Heart right ventricle (tissue), 16 donors: ENCODE measurements at regions not wholly inside any gene's neighbourhood (a gene's known extent, or its start where the extent isn't known, plus 50 kb on each side); places are given as distances from the start of the nearest gene placed in this dataset.

Experiments used
- ATAC-seq, 8 donors: fragments of 200-7000 bp; cut with Tn5 transposase; one replicate each; pipeline ENCODE4 v1.9.1; 2020; ENCODE audit warnings: mild to moderate bottlenecking in 8 of 8, moderate library complexity in 8 of 8, moderate number of reproducible peaks in 1 of 8
- DNase-seq, 2 donors: peaks; one replicate each; pipeline ENCODE4 v3.0.0-alpha.2; 2020
- H3K27ac ChIP-seq, 10 donors: fragments of 200-600 bp; sonication (generic) in 2 of 10; one replicate each; pipeline versions ENCODE4 v1.5.0 to v1.8.0; 2020 to 2022; ENCODE audit warnings: mild to moderate bottlenecking in 3 of 10
- H3K27me3 ChIP-seq, 7 donors: fragments of 200-600 bp; one replicate each; pipeline ENCODE4 v1.8.0; 2021 to 2022; ENCODE audit warnings: mild to moderate bottlenecking in 2 of 7
- H3K36me3 ChIP-seq, 9 donors: fragments of 200-600 bp; sonication (generic) in 1 of 9; one replicate each; pipeline versions ENCODE4 v1.5.0 to v1.8.0; 2020 to 2022; ENCODE audit warnings: mild to moderate bottlenecking in 2 of 9
- H3K4me1 ChIP-seq, 9 donors: fragments of 200-600 bp; sonication (generic) in 1 of 9; one replicate each; pipeline versions ENCODE4 v1.5.0 to v1.8.0; 2020 to 2022; ENCODE audit warnings: mild to moderate bottlenecking in 4 of 9
- H3K4me3 ChIP-seq, 10 donors: fragments of 200-600 bp; sonication (generic) in 2 of 10; one replicate each; pipeline versions ENCODE4 v1.5.0 to v1.8.0; 2020 to 2022; ENCODE audit warnings: mild to moderate bottlenecking in 7 of 10, moderate library complexity in 2 of 10
- H3K9me3 ChIP-seq, 11 donors: fragments of 200-600 bp in 10 of 11; sonication (generic) in 2 of 11; one replicate each; pipeline versions ENCODE4 v1.5.0 to v1.8.0; 2013 to 2022; ENCODE audit warnings: mild to moderate bottlenecking in 2 of 11, control low read depth in 1 of 11, moderate library complexity in 1 of 11
- CTCF ChIP-seq, 9 donors: fragments of 200-600 bp; sonication (generic) in 2 of 9; IDR thresholded peaks; one replicate each; pipeline versions ENCODE4 v1.5.0 to v1.8.0; 2021 to 2022; ENCODE audit warnings: antibody characterized with exemption in 9 of 9, mild to moderate bottlenecking in 5 of 9, moderate library complexity in 1 of 9
- WGBS, 2 donors: extraction: QIAGEN DNeasy Blood & Tissue Kit; methylation state at CpG; one replicate each; pipeline ENCODE4 v1.1.7; 2013; ENCODE audit warnings: inconsistent platforms in 1 of 2; 5-methylcytosine and 5-hydroxymethylcytosine counted together
- intact Hi-C, 10 donors: fragments of 100-400 bp; cut with DNase I; formaldehyde crosslinking; loops; one replicate each; pipeline versions ENCODE4 v1.11.1 to v1.14.2; 2022
- donor health status: Arrhythmogenic right ventricular cardiomyopathy.
- donor health status: ischemic (EF 13 %, LVEDD 7.1; RV severe dilation, severe dysfunction).
- donor health status: healthy with polysubstance abuse.
- donor health status: DM: no; HTN: yes; CAD: no.
- donor health status: DM: no; HTN: no; CAD: no.
- donor health status: ischemic (EF 25% LVEDD 6.9; RV normal size, moderate dysfunction).
- donor health status: ischemic (EF 25% LVEDD 5.7; RV mildly dilated, moderate dysfunction).
- donor health status: healthy.
- donor health status: DM: yes; HTN: yes; CAD: no.
- donor health status: Ischemic cardiomyopathy.
- donor health status: ischemic (EF 35%, LVEDD 5.7; RV mildly dilated, moderate dysfunction).
- donor health status: nonischemic (EF 11% LVEDD 7.7; RV severe dilation, severe dysfunction).
- donor health status: DM: yes; HTN: yes; CAD: no.
- donor health status: PGD.
- donor health status: ischemic (EF 29% LVEDD 5.4; RV normal size, mild dysfunction).
- donor health status: nonischemic (EF 23%, LVEDD 6.1; RV moderate dilation, normal function).

- H3K36me3 ChIP-seq, result no peaks in the 10 kb centered on the region
- H3K9me3 ChIP-seq, result peaks cover 0 to 29% (median 0%) of the 10 kb centered on the region in 11 donors
- intact Hi-C loops, result no loop called here
- DNase-seq, result no peak
- peaks cover 0 to 4% (median 0%) of the 10 kb centered on the region in 7 donors for H3K27me3 ChIP-seq
- no peak overlapping the region for H3K4me3 ChIP-seq
- 67 to 68% methylated on average over 2 of the region's 2 CpGs for WGBS, 2 donors
- H3K4me1 ChIP-seq, result peaks cover 0 to 21% (median 6%) of the 10 kb centered on the region in 9 donors
- no peak overlapping the region for H3K27ac ChIP-seq
- no peak for TF ChIP-seq CTCF (IDR thresholded peaks at IDR 0.05)
- no peak for ATAC-seq
Measured at GRCh38 chr2:240280621-240281020, 140.2 kb upstream of the OTOS start.

GRCh38 chr2:240284503-240285259 is 144.2 kb upstream of the OTOS start:
- no peak for ATAC-seq
- WGBS, 2 donors, result 83% methylated on average over 13 of the region's 13 CpGs
- Histone ChIP-seq H3K36me3 (no peaks in the 10 kb centered on the region), H3K9me3 (peaks cover 0 to 22% (median 0%) of the 10 kb centered on the region in 11 donors), H3K4me3 (no peak overlapping the region), H3K27ac (no peak overlapping the region), H3K4me1 (peaks cover 0 to 20% (median 0%) of the 10 kb centered on the region in 9 donors), H3K27me3 (peaks cover 0 to 4% (median 0%) of the 10 kb centered on the region in 7 donors)
- TF ChIP-seq CTCF (IDR thresholded peaks at IDR 0.05), result no peak
- intact Hi-C loops, result no loop called here
- no peak for DNase-seq

- peaks cover 0 to 4% (median 0%) of the 10 kb centered on the region in 7 donors for H3K27me3 ChIP-seq
- WGBS, 2 donors, result 83 to 85% methylated on average over 4 of the region's 4 CpGs
- TF ChIP-seq CTCF (IDR thresholded peaks at IDR 0.05), result no peak
- ATAC-seq, result no peak
- no peak for DNase-seq
- H3K4me3 ChIP-seq, result no peak overlapping the region
- no peak overlapping the region for H3K27ac ChIP-seq
- H3K9me3 ChIP-seq, result peaks cover 0 to 13% (median 0%) of the 10 kb centered on the region in 11 donors
- intact Hi-C loops, result no loop called here
- H3K4me1 ChIP-seq, result peaks cover 0 to 20% (median 0%) of the 10 kb centered on the region in 9 donors
- H3K36me3 ChIP-seq, result no peaks in the 10 kb centered on the region
Measured at GRCh38 chr2:240285725-240286124, 145.3 kb upstream of the OTOS start.

- peak in 5 of 8 donors; percentile 32 to 53 (median 46) for ATAC-seq
- intact Hi-C loops, result no loop called here
- no peak overlapping the region for H3K4me3 ChIP-seq
Measured at GRCh38 chr2:240286596-240286995, 146.1 kb upstream of the OTOS start.

More at GRCh38 chr2:240286596-240286995, 146.1 kb upstream of the OTOS start:
- WGBS, 2 donors, result 60 to 64% methylated on average over 6 of the region's 6 CpGs
- peaks cover 0 to 20% (median 0%) of the 10 kb centered on the region in 9 donors for H3K4me1 ChIP-seq
- no peak for TF ChIP-seq CTCF (IDR thresholded peaks at IDR 0.05)
- peaks cover 0 to 7% (median 0%) of the 10 kb centered on the region in 11 donors for H3K9me3 ChIP-seq
- peaks cover 0 to 4% (median 0%) of the 10 kb centered on the region in 7 donors for H3K27me3 ChIP-seq
- DNase-seq, result no peak
- H3K36me3 ChIP-seq, result no peaks in the 10 kb centered on the region
- H3K27ac ChIP-seq, result peak overlapping the region in 2 of 10 donors; percentile 15 to 47
